ENCODE measurements at regions not wholly inside any gene's neighbourhood (a gene's known extent, or its start where the extent isn't known, plus 50 kb on each side); places are given as distances from the start of the nearest gene placed in this dataset.

GRCh38 chr5:44665101-44665701 lies 143.5 kb upstream of the MRPS30 start:
- DNase-seq (peak; percentile 63), ATAC-seq (peak; percentile 40)
- POLR2A ChIA-PET (ENCODE audit: unreplicated experiment) = no interaction called here
- TF ChIP-seq EZH2 (IDR thresholded peaks at IDR 0.05; ENCODE audit: low read length, unreplicated experiment) (no peak), EZH2phosphoT487 (IDR thresholded peaks at IDR 0.05; ENCODE audit: borderline replicate concordance, low read length) (no peak), CTCF (conservative IDR thresholded peaks at IDR 0.05; ENCODE audit: low read depth, low read length) (no peak)
- Histone ChIP-seq H3K9ac (ENCODE audit: low read length) (no peak overlapping the region), H3K36me3 (ENCODE audit: low read depth, low read length) (no peaks in the 10 kb centered on the region), H3K27ac (ENCODE audit: low read length) (peak overlapping the region; percentile 67), H3K4me1 (ENCODE audit: insufficient read depth, low read length) (peaks cover 6% of the 10 kb centered on the region; the same call in 1 of the 2 replicates), H3K9me2 (replicated peaks; ENCODE audit: low read length) (no peaks in the 10 kb centered on the region), H2AFZ (ENCODE audit: low read length) (peak overlapping the region; percentile 30; the same call in 1 of the 2 replicates), H3K79me2 (ENCODE audit: low read length) (no peaks in the 10 kb centered on the region), H3K4me3 (ENCODE audit: low read length) (no peak overlapping the region), H3F3A (ENCODE audit: low read length, unreplicated experiment) (no peaks in the 10 kb centered on the region), H3K9me3 (ENCODE audit: low read length) (no peaks in the 10 kb centered on the region), H4K20me1 (ENCODE audit: low read length) (no peaks in the 10 kb centered on the region), H3K4me2 (ENCODE audit: low read length) (peak overlapping the region; percentile 19), H3K27me3 (ENCODE audit: low read length) (no peaks in the 10 kb centered on the region)
- intact Hi-C loops (cut with micrococcal nuclease) = no loop called here
- no TSS peak for BruUV-seq (replicated peaks)
- CTCF ChIA-PET = no interaction called here

DNA sequence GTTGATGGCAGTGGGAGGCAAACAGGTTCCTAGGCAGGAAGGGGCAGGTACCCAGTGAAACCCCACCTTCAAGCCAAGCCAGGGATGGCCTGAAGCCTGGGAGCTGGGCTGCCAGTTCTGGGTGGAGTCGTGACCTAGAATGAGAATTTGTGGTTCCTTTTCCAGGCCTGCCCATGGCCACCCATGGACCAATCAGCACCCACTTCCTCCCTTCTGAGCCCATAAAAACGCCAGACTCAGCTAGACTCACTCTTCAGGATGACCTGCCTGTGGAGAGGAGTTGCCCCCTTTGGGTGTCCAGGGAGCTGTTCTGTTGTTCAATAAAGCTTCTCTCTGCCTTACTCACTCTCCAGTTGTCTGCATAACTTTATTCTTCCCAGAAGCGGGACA lies 144.0 kb upstream of the MRPS30 start:
- Histone ChIP-seq H3K9ac (ENCODE audit: low read length) (no peak overlapping the region), H2AFZ (ENCODE audit: low read length) (peak overlapping the region; percentile 30; the same call in 1 of the 2 replicates), H3K27ac (ENCODE audit: low read length) (peak overlapping the region; percentile 67; the same call in 1 of the 2 replicates), H3K9me2 (replicated peaks; ENCODE audit: low read length) (no peaks in the 10 kb centered on the region), H3F3A (ENCODE audit: low read length, unreplicated experiment) (no peaks in the 10 kb centered on the region), H3K4me1 (ENCODE audit: insufficient read depth, low read length) (peaks cover 6% of the 10 kb centered on the region; the same call in 1 of the 2 replicates), H3K36me3 (ENCODE audit: low read depth, low read length) (no peaks in the 10 kb centered on the region), H3K27me3 (ENCODE audit: low read length) (no peaks in the 10 kb centered on the region), H3K79me2 (ENCODE audit: low read length) (no peaks in the 10 kb centered on the region), H4K20me1 (ENCODE audit: low read length) (no peaks in the 10 kb centered on the region), H3K9me3 (ENCODE audit: low read length) (no peaks in the 10 kb centered on the region), H3K4me3 (ENCODE audit: low read length) (no peak overlapping the region), H3K4me2 (ENCODE audit: low read length) (peak overlapping the region; percentile 19)
- TF ChIP-seq CTCF (conservative IDR thresholded peaks at IDR 0.05; ENCODE audit: low read depth, low read length) = no peak
- no peak for TF ChIP-seq EZH2 (IDR thresholded peaks at IDR 0.05; ENCODE audit: low read length, unreplicated experiment)
- no peak for TF ChIP-seq EZH2phosphoT487 (IDR thresholded peaks at IDR 0.05; ENCODE audit: borderline replicate concordance, low read length)
- ChIA-PET CTCF (no interaction called here), POLR2A (ENCODE audit: unreplicated experiment) (no interaction called here)
- DNase-seq (peak; percentile 7), ATAC-seq (no peak)
- intact Hi-C loops (cut with micrococcal nuclease) = no loop called here
- no TSS peak for BruUV-seq (replicated peaks)

GRCh38 chr5:44663991-44664710 lies 144.6 kb upstream of the MRPS30 start:
- no peaks in the 10 kb centered on the region for H4K20me1 ChIP-seq (ENCODE audit: low read length)
- no peaks in the 10 kb centered on the region for H3K27me3 ChIP-seq (ENCODE audit: low read length)
- DNase-seq (no peak), ATAC-seq (no peak)
- no peak overlapping the region for H3K4me2 ChIP-seq (ENCODE audit: low read length)
- H3K4me1 ChIP-seq (ENCODE audit: insufficient read depth, low read length) = peaks cover 6% of the 10 kb centered on the region; the same call in 1 of the 2 replicates
- H3K36me3 ChIP-seq (ENCODE audit: low read depth, low read length) = no peaks in the 10 kb centered on the region
- POLR2A ChIA-PET (ENCODE audit: unreplicated experiment) = no interaction called here
- H3K27ac ChIP-seq (ENCODE audit: low read length) = no peak overlapping the region
- H3K9me3 ChIP-seq (ENCODE audit: low read length) = no peaks in the 10 kb centered on the region
- H3F3A ChIP-seq (ENCODE audit: low read length, unreplicated experiment) = no peaks in the 10 kb centered on the region
- intact Hi-C loops (cut with micrococcal nuclease) = no loop called here
- no TSS peak for BruUV-seq (replicated peaks)
- H3K4me3 ChIP-seq (ENCODE audit: low read length) = no peak overlapping the region
- H2AFZ ChIP-seq (ENCODE audit: low read length) = no peak overlapping the region
- CTCF ChIA-PET = no interaction called here
- no peaks in the 10 kb centered on the region for H3K9me2 ChIP-seq (replicated peaks; ENCODE audit: low read length)
- TF ChIP-seq EZH2phosphoT487 (IDR thresholded peaks at IDR 0.05; ENCODE audit: borderline replicate concordance, low read length) (no peak), CTCF (conservative IDR thresholded peaks at IDR 0.05; ENCODE audit: low read depth, low read length) (no peak), EZH2 (IDR thresholded peaks at IDR 0.05; ENCODE audit: low read length, unreplicated experiment) (no peak)
- H3K79me2 ChIP-seq (ENCODE audit: low read length) = no peaks in the 10 kb centered on the region
- H3K9ac ChIP-seq (ENCODE audit: low read length) = no peak overlapping the region
